DMS79 treated with DMSO at 0.1 percent for 48 hours (cell line): ENCODE measurements at regions not wholly inside any gene's neighbourhood (a gene's known extent, or its start where the extent isn't known, plus 50 kb on each side); places are given as distances from the start of the nearest gene placed in this dataset.
A peak's percentile ranks its signal among the peaks of the same experiment; 100 is the strongest.
"Not testable (repeated sequence)": the region's sequence is repeated elsewhere in the genome, so short reads cannot be mapped to it uniquely, and the experiment has no call there.

Experiments used
- DNase-seq: peaks from one replicate; lab custom pipeline; 2025; lab: John Stamatoyannopoulos, UW

GRCh38 chr16:19980632-19981265 lies 92.9 kb downstream of the GPR139 start:
- no peak for DNase-seq

GRCh38 chr16:19979638-19980037 lies 94.1 kb downstream of the GPR139 start:
- DNase-seq = no peak

GRCh38 chr16:19974607-19975006 lies 90.0 kb upstream of the GPRC5B start:
- DNase-seq = no peak

GRCh38 chr16:19972111-19972510 lies 87.5 kb upstream of the GPRC5B start:
- no peak for DNase-seq

GRCh38 chr16:19968891-19969683 lies 84.4 kb upstream of the GPRC5B start:
- peak; percentile 12 for DNase-seq

- DNase-seq = no peak
Observed at GRCh38 chr16:19967963-19968362, 83.3 kb upstream of the GPRC5B start.

GRCh38 chr16:19967561-19967960 lies 82.9 kb upstream of the GPRC5B start:
- no peak for DNase-seq

- DNase-seq = no peak
Observed at GRCh38 chr16:19963301-19963700, 78.7 kb upstream of the GPRC5B start.

- no peak for DNase-seq
Observed at GRCh38 chr16:19960183-19960582, 75.5 kb upstream of the GPRC5B start.

GRCh38 chr16:19959736-19960135 lies 75.1 kb upstream of the GPRC5B start:
- DNase-seq = no peak

- DNase-seq = not testable (repeated sequence)
Observed at GRCh38 chr16:19955896-19956295, 71.2 kb upstream of the GPRC5B start.

- not testable (repeated sequence) for DNase-seq
Observed at GRCh38 chr16:19955084-19955483, 70.4 kb upstream of the GPRC5B start.

GRCh38 chr16:19948186-19949104 lies 63.8 kb upstream of the GPRC5B start:
- no peak for DNase-seq

GRCh38 chr16:19945934-19946333 lies 61.3 kb upstream of the GPRC5B start:
- no peak for DNase-seq

- DNase-seq = no peak
Observed at GRCh38 chr16:19940195-19940594, 55.5 kb upstream of the GPRC5B start.

- no peak for DNase-seq
Observed at GRCh38 chr16:19939553-19939952, 54.9 kb upstream of the GPRC5B start.

- no peak for DNase-seq
Observed at GRCh38 chr16:19938536-19938935, 53.9 kb upstream of the GPRC5B start.

- no peak for DNase-seq
Observed at GRCh38 chr16:19936441-19936840, 51.8 kb upstream of the GPRC5B start.

- DNase-seq = no peak
Observed at GRCh38 chr16:19935694-19936093, 51.0 kb upstream of the GPRC5B start.
